GM23338 (cell line): ENCODE measurements at regions not wholly inside any gene's neighbourhood (a gene's known extent, or its start where the extent isn't known, plus 50 kb on each side); places are given as distances from the start of the nearest gene placed in this dataset.

ENCODE experiments used
- ATAC-seq: fragments of 200-7000 bp; cut with Tn5 transposase; 3 replicates; pipeline ENCODE4 v1.9.1; 2020
- DNase-seq: peaks from one replicate; pipeline ENCODE4 v3.0.0-alpha.2; 2015; ENCODE audit warnings: low spot score
- H2AFZ ChIP-seq: fragments of 200-600 bp; sonication (generic); 2 replicates; pipeline ENCODE4 v1.8.0; 2016; ENCODE audit warnings: antibody characterized with exemption, mild to moderate bottlenecking, moderate library complexity
- H3F3A ChIP-seq: fragments of 200-600 bp; sonication (generic); replicated peaks from 2 replicates; pipeline ENCODE4 v1.8.0; 2017; ENCODE audit warnings: antibody characterized with exemption, mixed run types, low read depth
- H3K27ac ChIP-seq: fragments of 200-600 bp; sonication (generic); 2 replicates; pipeline ENCODE4 v1.6.1; 2016; ENCODE audit warnings: low read depth
- H3K27me3 ChIP-seq: fragments of 200-600 bp; sonication (generic); 2 replicates; pipeline ENCODE4 v1.8.0; 2016; ENCODE audit warnings: mild to moderate bottlenecking, mixed run types, moderate library complexity; ENCODE audit not compliant: insufficient read depth
- H3K36me3 ChIP-seq: fragments of 200-600 bp; sonication (generic); 2 replicates; pipeline ENCODE4 v1.8.0; 2016; ENCODE audit warnings: mild to moderate bottlenecking; ENCODE audit not compliant: insufficient read depth
- H3K4me1 ChIP-seq: fragments of 200-600 bp; sonication (generic); 2 replicates; pipeline ENCODE4 v1.8.0; 2016; ENCODE audit warnings: mild to moderate bottlenecking, moderate library complexity; ENCODE audit not compliant: insufficient read depth
- H3K4me2 ChIP-seq: fragments of 200-600 bp; sonication (generic); 2 replicates; pipeline ENCODE4 v1.7.1; 2017; ENCODE audit warnings: mixed run types
- H3K4me3 ChIP-seq: fragments of 200-600 bp; sonication (generic); 2 replicates; pipeline ENCODE4 v1.6.1; 2016; ENCODE audit warnings: mixed run types
- H3K79me2 ChIP-seq: fragments of 200-600 bp; sonication (generic); replicated peaks from 2 replicates; pipeline ENCODE4 v1.8.0; 2017; ENCODE audit warnings: mild to moderate bottlenecking; ENCODE audit not compliant: insufficient read depth
- H3K9me2 ChIP-seq: fragments of 200-600 bp; sonication (generic); 2 replicates; pipeline ENCODE4 v1.8.0; 2017; ENCODE audit not compliant: insufficient read depth
- H4K20me1 ChIP-seq: fragments of 200-600 bp; sonication (generic); replicated peaks from 2 replicates; pipeline ENCODE4 v1.8.0; 2017; ENCODE audit warnings: mild to moderate bottlenecking; ENCODE audit not compliant: insufficient read depth
- H3K27ac Mint-ChIP-seq: 2 replicates; pipeline ENCODE4 v1.8.0; 2020; ENCODE audit warnings: inconsistent platforms, mild to moderate bottlenecking, moderate library complexity, mixed read lengths
- H3K27me3 Mint-ChIP-seq: 3 replicates; pipeline ENCODE4 v1.8.0; 2022; ENCODE audit warnings: low read depth, mild to moderate bottlenecking, moderate library complexity, mixed read lengths, inconsistent platforms; ENCODE audit not compliant: insufficient read depth, poor library complexity
- H3K36me3 Mint-ChIP-seq: 3 replicates; pipeline ENCODE4 v1.8.0; 2021; ENCODE audit warnings: low read depth, mild to moderate bottlenecking, inconsistent platforms, moderate library complexity, mixed read lengths
- H3K4me1 Mint-ChIP-seq: 3 replicates; pipeline ENCODE4 v1.8.0; 2020; ENCODE audit warnings: mild to moderate bottlenecking, inconsistent platforms, mixed read lengths
- H3K4me3 Mint-ChIP-seq: 3 replicates; pipeline ENCODE4 v1.8.0; 2021; ENCODE audit warnings: moderate library complexity, mild to moderate bottlenecking, inconsistent platforms, mixed read lengths
- H3K9me3 Mint-ChIP-seq: 3 replicates; pipeline ENCODE4 v1.8.0; 2020; ENCODE audit warnings: moderate library complexity, mild to moderate bottlenecking, inconsistent platforms, mixed read lengths
- ETS1 ChIP-seq: IDR thresholded peaks from 2 replicates; pipeline ENCODE4 v1.6.1; 2016; ENCODE audit warnings: antibody characterized with exemption
- EZH2 ChIP-seq: fragments of 200-600 bp; sonication (generic); IDR thresholded peaks from one replicate; pipeline ENCODE4 v1.8.0; 2017; ENCODE audit warnings: antibody characterized with exemption, mild to moderate bottlenecking, low read depth; ENCODE audit not compliant: unreplicated experiment
- EZH2phosphoT487 ChIP-seq: fragments of 200-600 bp; sonication (generic); IDR thresholded peaks from one replicate; pipeline ENCODE4 v1.8.1; 2018; ENCODE audit warnings: antibody characterized with exemption; ENCODE audit not compliant: unreplicated experiment
- JUNB ChIP-seq: IDR thresholded peaks from one replicate; pipeline ENCODE4 v1.6.1; 2016; ENCODE audit warnings: antibody characterized with exemption; ENCODE audit not compliant: unreplicated experiment
- NANOG ChIP-seq: IDR thresholded peaks from 2 replicates; pipeline ENCODE4 v1.6.1; 2016; ENCODE audit warnings: antibody characterized with exemption, borderline replicate concordance
- POLR2AphosphoS5 ChIP-seq: IDR thresholded peaks from 2 replicates; pipeline ENCODE4 v1.6.1; 2016; ENCODE audit warnings: antibody characterized with exemption, low read depth
- REST ChIP-seq: IDR thresholded peaks from one replicate; pipeline ENCODE4 v1.6.1; 2018; ENCODE audit warnings: antibody characterized with exemption; ENCODE audit not compliant: unreplicated experiment
- STAT1 ChIP-seq: IDR thresholded peaks from one replicate; pipeline ENCODE4 v1.6.1; 2016; ENCODE audit warnings: antibody characterized with exemption; ENCODE audit not compliant: unreplicated experiment
- ZNF331 ChIP-seq: fragments of 250-450 bp; sonication (Bioruptor Pico); IDR thresholded peaks from 2 replicates; pipeline ENCODE4 v1.5.0; 2020; ENCODE audit warnings: low read depth, mild to moderate bottlenecking, moderate library complexity
- ZNF462 ChIP-seq: fragments of 250-450 bp; sonication (Bioruptor Pico); IDR thresholded peaks from 2 replicates; pipeline ENCODE4 v1.5.0; 2020; ENCODE audit warnings: mild to moderate bottlenecking, moderate library complexity
- TF ChIP-seq, protein P1 (sequence below), 2 experiments: fragments of 200-600 bp in 1 of 2; sonication (generic) in 1 of 2; conservative IDR thresholded peaks; 2 replicates each; pipeline versions ENCODE4 v1.5.1 to v1.6.1; 2016 to 2017; ENCODE audit warnings: antibody characterized with exemption in 2 of 2, low read depth in 2 of 2, mild to moderate bottlenecking in 2 of 2, moderate library complexity in 1 of 2

- TF ChIP-seq, protein P1, sequence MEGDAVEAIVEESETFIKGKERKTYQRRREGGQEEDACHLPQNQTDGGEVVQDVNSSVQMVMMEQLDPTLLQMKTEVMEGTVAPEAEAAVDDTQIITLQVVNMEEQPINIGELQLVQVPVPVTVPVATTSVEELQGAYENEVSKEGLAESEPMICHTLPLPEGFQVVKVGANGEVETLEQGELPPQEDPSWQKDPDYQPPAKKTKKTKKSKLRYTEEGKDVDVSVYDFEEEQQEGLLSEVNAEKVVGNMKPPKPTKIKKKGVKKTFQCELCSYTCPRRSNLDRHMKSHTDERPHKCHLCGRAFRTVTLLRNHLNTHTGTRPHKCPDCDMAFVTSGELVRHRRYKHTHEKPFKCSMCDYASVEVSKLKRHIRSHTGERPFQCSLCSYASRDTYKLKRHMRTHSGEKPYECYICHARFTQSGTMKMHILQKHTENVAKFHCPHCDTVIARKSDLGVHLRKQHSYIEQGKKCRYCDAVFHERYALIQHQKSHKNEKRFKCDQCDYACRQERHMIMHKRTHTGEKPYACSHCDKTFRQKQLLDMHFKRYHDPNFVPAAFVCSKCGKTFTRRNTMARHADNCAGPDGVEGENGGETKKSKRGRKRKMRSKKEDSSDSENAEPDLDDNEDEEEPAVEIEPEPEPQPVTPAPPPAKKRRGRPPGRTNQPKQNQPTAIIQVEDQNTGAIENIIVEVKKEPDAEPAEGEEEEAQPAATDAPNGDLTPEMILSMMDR (conservative IDR thresholded peaks at IDR 0.05; ENCODE audit: low read depth in 2 of 2), result no peak
- TF ChIP-seq STAT1 (no peak), NANOG (no peak), ETS1 (no peak)
Observed at GRCh38 chr11:21895686-21896085, 297.2 kb upstream of the ANO5 start (continued).

DNA sequence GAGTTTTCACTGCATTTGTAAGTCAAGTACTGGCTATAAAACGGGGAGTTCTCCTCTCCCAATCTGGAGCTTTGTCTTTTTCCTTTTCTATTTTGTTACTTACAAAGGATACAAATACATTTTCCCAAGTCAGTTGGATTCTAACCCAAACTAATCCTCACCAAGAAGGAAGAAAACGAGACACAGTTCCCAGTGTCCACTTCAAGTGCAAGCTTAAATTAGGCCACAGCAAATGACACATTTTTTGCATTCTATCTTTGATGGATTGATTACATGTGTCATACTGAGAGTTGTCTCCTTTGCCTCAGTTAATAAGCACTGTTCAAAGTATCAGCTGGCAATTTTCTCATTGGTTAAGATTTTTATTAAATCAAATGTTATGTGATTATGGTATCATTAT is 296.7 kb upstream of the ANO5 start:
- no peaks in the 10 kb centered on the region for H3K4me1 Mint-ChIP-seq
- H3K27ac Mint-ChIP-seq, result no peak overlapping the region
- no peaks in the 10 kb centered on the region for H3K27me3 ChIP-seq
- no peak overlapping the region for H3K4me3 Mint-ChIP-seq
- H3K4me2 ChIP-seq, result no peak overlapping the region
- no peak overlapping the region for H3K27ac ChIP-seq
- H3K9me2 ChIP-seq, result no peaks in the 10 kb centered on the region
- ATAC-seq (no peak), DNase-seq (no peak)
- TF ChIP-seq EZH2, result no peak
- TF ChIP-seq REST, result no peak
- TF ChIP-seq, protein P1 (conservative IDR thresholded peaks at IDR 0.05; ENCODE audit: low read depth in 2 of 2), result no peak
- no peak for TF ChIP-seq POLR2AphosphoS5
- TF ChIP-seq EZH2phosphoT487, result no peak
- TF ChIP-seq ZNF331 (CRISPR knock-in tag), result no peak
- no peak for TF ChIP-seq JUNB
- TF ChIP-seq ZNF462 (CRISPR knock-in tag), result no peak
- H3K9me3 Mint-ChIP-seq, result no peaks in the 10 kb centered on the region; the same call in 2 of the 3 replicates
- no peaks in the 10 kb centered on the region for H3K79me2 ChIP-seq
- no peaks in the 10 kb centered on the region for H3F3A ChIP-seq
- no peak overlapping the region for H2AFZ ChIP-seq
- no peaks in the 10 kb centered on the region for H3K4me1 ChIP-seq
- H3K36me3 Mint-ChIP-seq, result no peaks in the 10 kb centered on the region
- H3K36me3 ChIP-seq, result no peaks in the 10 kb centered on the region
- H3K27me3 Mint-ChIP-seq, result no peaks in the 10 kb centered on the region
- no peak overlapping the region for H3K4me3 ChIP-seq
- no peaks in the 10 kb centered on the region for H4K20me1 ChIP-seq
